ENCODE measurements at regions not wholly inside any gene's neighbourhood (a gene's known extent, or its start where the extent isn't known, plus 50 kb on each side); places are given as distances from the start of the nearest gene placed in this dataset.

DNA sequence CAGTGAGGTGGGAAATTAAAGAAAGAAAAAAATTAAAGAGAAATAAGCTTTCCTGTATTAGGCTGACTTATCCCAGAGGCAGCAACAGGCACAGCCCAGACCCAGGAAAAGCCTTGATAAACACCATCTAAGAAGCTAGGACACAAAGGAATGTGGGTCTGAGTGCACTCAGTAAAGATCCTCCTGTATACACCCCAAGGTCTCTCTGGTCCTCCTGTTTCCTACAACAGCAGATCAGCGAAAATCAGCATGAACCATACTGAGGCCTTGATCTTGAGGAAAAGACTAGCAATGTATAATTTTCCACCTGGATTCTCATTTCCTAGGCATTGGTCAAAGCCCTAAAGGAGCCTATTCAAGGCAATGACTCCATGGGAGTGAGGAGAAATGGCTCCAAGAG lies 486.3 kb upstream of the CCDC196 start:
- TF ChIP-seq POLR2A (IDR thresholded peaks at IDR 0.05; ENCODE audit: low read length) (no peak), GATA1 (IDR thresholded peaks at IDR 0.05; ENCODE audit: low read depth, low read length) (no peak)

All from erythroblast (primary cell).